HEK293T (cell line): ENCODE measurements at regions not wholly inside any gene's neighbourhood (a gene's known extent, or its start where the extent isn't known, plus 50 kb on each side); places are given as distances from the start of the nearest gene placed in this dataset.

Experiments
- ELF4 ChIP-seq: fragments of 450-650 bp; IDR thresholded peaks from 2 replicates; pipeline ENCODE4 v1.6.1; 2017; ENCODE audit warnings: antibody characterized with exemption
- HDGF ChIP-seq: fragments of 450-650 bp; IDR thresholded peaks from 2 replicates; pipeline ENCODE4 v1.6.1; 2017; ENCODE audit warnings: antibody characterized with exemption, borderline replicate concordance
- SP1 ChIP-seq: fragments of 450-650 bp; IDR thresholded peaks from 2 replicates; pipeline ENCODE4 v1.6.1; 2017
- ZNF384 ChIP-seq: fragments of 450-650 bp; IDR thresholded peaks from 2 replicates; pipeline ENCODE4 v1.6.1; 2016

DNA sequence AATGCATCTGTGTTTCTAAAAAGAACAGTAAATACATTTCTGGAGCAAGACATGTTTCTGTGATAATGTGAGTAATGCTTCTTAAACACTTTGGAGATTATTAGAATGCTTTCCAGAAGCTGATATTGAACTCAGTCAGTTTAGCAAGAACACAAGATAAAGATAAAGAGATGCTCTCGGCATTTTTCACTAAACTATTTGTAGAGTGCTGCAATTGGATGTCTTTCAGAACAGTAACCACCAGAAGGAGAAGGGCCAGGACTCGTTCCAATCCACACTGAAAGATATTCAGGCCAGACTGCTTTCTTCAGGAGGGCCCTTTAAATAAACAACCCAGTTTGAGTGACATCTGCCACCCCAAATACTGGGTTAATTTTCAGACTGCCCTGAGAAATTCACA, 456.0 kb downstream of the TBC1D4 start:
- TF ChIP-seq ZNF384 (no peak), ELF4 (no peak), SP1 (no peak), HDGF (no peak)
